ENCODE measurements at regions not wholly inside any gene's neighbourhood (a gene's known extent, or its start where the extent isn't known, plus 50 kb on each side); places are given as distances from the start of the nearest gene placed in this dataset.

GRCh38 chr5:39867923-39868322 lies 443.1 kb upstream of the DAB2 start:
- DNase-seq: no peak

GRCh38 chr5:39863926-39864552 lies 439.3 kb upstream of the DAB2 start:
- no peak for DNase-seq

- DNase-seq: no peak
Observed at GRCh38 chr5:39857041-39857440, 432.3 kb upstream of the DAB2 start.

GRCh38 chr5:39854771-39855410 lies 430.1 kb upstream of the DAB2 start:
- no peak for DNase-seq

- no peak for DNase-seq
Observed at GRCh38 chr5:39850291-39850690, 425.5 kb upstream of the DAB2 start.

GRCh38 chr5:39846144-39846543 lies 421.4 kb upstream of the DAB2 start:
- DNase-seq: no peak

- DNase-seq: no peak
Observed at GRCh38 chr5:39843767-39844166, 419.0 kb upstream of the DAB2 start.

- DNase-seq: no peak
Observed at GRCh38 chr5:39835371-39835770, 410.6 kb upstream of the DAB2 start.

- DNase-seq: no peak
Observed at GRCh38 chr5:39829441-39829840, 404.7 kb upstream of the DAB2 start.

- DNase-seq: no peak
Observed at GRCh38 chr5:39826051-39826450, 401.3 kb upstream of the DAB2 start.

GRCh38 chr5:39825301-39825700 lies 400.5 kb upstream of the DAB2 start:
- no peak for DNase-seq

- no peak for DNase-seq
Observed at GRCh38 chr5:39822020-39822419, 397.2 kb upstream of the DAB2 start.

GRCh38 chr5:39816866-39817265 lies 392.1 kb upstream of the DAB2 start:
- no peak for DNase-seq

GRCh38 chr5:39816156-39816845 lies 391.5 kb upstream of the DAB2 start:
- no peak for DNase-seq

GRCh38 chr5:39815711-39816110 lies 390.9 kb upstream of the DAB2 start:
- DNase-seq: no peak

- DNase-seq: no peak
Observed at GRCh38 chr5:39811381-39811780, 386.6 kb upstream of the DAB2 start.

GRCh38 chr5:39808656-39809055 lies 383.9 kb upstream of the DAB2 start:
- no peak for DNase-seq

GRCh38 chr5:39801306-39801705 lies 376.5 kb upstream of the DAB2 start:
- no peak for DNase-seq

GRCh38 chr5:39800042-39800601 lies 375.3 kb upstream of the DAB2 start:
- no peak for DNase-seq

- no peak for DNase-seq
Observed at GRCh38 chr5:39799242-39799641, 374.5 kb upstream of the DAB2 start.

GRCh38 chr5:39794513-39795210 lies 369.9 kb upstream of the DAB2 start:
- no peak for DNase-seq

GRCh38 chr5:39785410-39785809 lies 360.6 kb upstream of the DAB2 start:
- DNase-seq: no peak

GRCh38 chr5:39783756-39784421 lies 359.1 kb upstream of the DAB2 start:
- no peak for DNase-seq

Data from CD4-positive, alpha-beta T cell treated with Interleukin-17A for 4 hours (primary cell).